ENCODE measurements at regions not wholly inside any gene's neighbourhood (a gene's known extent, or its start where the extent isn't known, plus 50 kb on each side); places are given as distances from the start of the nearest gene placed in this dataset.
A peak's percentile ranks its signal among the peaks of the same experiment; 100 is the strongest.

DNA sequence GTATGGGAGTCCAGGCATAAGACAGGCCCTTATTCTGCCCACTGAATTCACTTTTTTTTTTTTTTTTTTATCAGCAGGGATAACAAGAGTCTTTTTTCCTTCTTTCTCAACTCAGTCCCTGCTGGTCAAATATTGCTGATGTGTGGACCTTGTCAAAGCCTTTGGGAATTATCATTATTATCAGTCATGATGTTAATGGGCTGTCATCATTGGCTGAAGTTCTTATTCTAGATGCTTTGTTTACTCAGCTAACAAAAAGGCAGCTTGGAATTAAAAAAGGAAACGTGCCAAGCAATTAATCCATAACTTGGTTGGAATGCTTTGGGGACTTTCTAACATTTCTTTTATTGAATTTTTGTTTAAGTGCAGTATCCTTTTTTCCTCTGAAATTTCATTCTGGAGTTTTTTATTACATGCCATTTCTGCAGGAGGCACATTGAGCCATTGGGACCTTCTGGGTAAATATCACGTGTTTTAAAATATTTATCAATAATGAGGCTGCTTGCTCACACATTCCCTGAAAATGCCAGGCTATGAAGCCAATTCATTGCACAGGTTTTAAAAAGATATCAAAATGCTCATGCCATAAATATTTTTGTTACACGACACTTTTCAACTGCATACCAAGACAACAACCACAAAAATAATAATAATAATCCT, 246.3 kb downstream of the TXNL1 start:
- no peaks in the 10 kb centered on the region for H3K36me3 ChIP-seq (ENCODE audit: insufficient read depth, low read length)
- no peak overlapping the region for H3K4me3 ChIP-seq (ENCODE audit: low read length in 2 of 2)
- no peaks in the 10 kb centered on the region for H3K27me3 ChIP-seq (ENCODE audit: insufficient read depth, low read length)
- Mint-ChIP-seq H3K9me3 (peaks cover 0 to 2% (median 0%) of the 10 kb centered on the region in 8 donors), H3K27ac (no peak overlapping the region), H3K27me3 (no peaks in the 10 kb centered on the region), H3K36me3 (no peaks in the 10 kb centered on the region), H3K4me1 (no peaks in the 10 kb centered on the region), H3K4me3 (no peak overlapping the region)
- intact Hi-C loops (cut with micrococcal nuclease) = no loop called here
- ChIA-PET CTCF (ENCODE audit: partially characterized antibody) (no interaction called here), POLR2A (ENCODE audit: partially characterized antibody) (no interaction called here)
- no peak for DNase-seq
- H3K9me3 ChIP-seq (ENCODE audit: control insufficient read depth in 1 of 2, low read length in 2 of 2) = no peaks in the 10 kb centered on the region
- no peaks in the 10 kb centered on the region for H3K4me1 ChIP-seq (ENCODE audit: insufficient read depth, low read length)
- H3K27ac ChIP-seq (ENCODE audit: low read depth, low read length) = no peak overlapping the region

DNA sequence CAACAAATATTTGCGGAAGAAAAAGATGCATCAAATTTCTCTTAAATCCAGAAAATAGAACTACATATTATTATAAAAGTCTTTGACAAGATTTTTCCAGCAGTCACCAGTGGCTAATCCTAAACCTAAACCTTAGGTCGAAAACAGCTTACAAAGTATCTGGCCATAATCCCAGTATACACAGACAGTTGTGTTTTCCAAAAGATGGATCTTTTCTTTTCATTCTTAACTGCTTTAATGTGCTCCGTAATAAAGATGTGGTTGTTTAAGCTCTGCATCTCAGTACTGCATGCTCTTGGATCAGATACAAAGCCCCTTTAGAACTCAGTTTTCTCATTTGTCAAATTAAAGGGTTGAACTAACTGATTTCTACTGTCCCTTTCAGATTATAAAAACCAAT, 247.8 kb downstream of the TXNL1 start:
- Histone ChIP-seq H3K4me3 (ENCODE audit: low read length in 2 of 2) (no peak overlapping the region), H3K4me1 (ENCODE audit: insufficient read depth, low read length) (no peaks in the 10 kb centered on the region), H3K9me3 (ENCODE audit: control insufficient read depth in 1 of 2, low read length in 2 of 2) (no peaks in the 10 kb centered on the region), H3K27ac (ENCODE audit: low read depth, low read length) (no peak overlapping the region), H3K36me3 (ENCODE audit: insufficient read depth, low read length) (no peaks in the 10 kb centered on the region), H3K27me3 (ENCODE audit: insufficient read depth, low read length) (no peaks in the 10 kb centered on the region)
- no peak for DNase-seq
- H3K36me3 Mint-ChIP-seq = no peaks in the 10 kb centered on the region
- H3K27me3 Mint-ChIP-seq = no peaks in the 10 kb centered on the region
- intact Hi-C loops (cut with micrococcal nuclease) = no loop called here
- no peaks in the 10 kb centered on the region for H3K4me1 Mint-ChIP-seq
- H3K27ac Mint-ChIP-seq = no peak overlapping the region
- CTCF ChIA-PET (ENCODE audit: partially characterized antibody) = no interaction called here
- POLR2A ChIA-PET (ENCODE audit: partially characterized antibody) = no interaction called here
- H3K4me3 Mint-ChIP-seq = no peak overlapping the region
- H3K9me3 Mint-ChIP-seq = peaks cover 0 to 2% (median 0%) of the 10 kb centered on the region in 8 donors

DNA sequence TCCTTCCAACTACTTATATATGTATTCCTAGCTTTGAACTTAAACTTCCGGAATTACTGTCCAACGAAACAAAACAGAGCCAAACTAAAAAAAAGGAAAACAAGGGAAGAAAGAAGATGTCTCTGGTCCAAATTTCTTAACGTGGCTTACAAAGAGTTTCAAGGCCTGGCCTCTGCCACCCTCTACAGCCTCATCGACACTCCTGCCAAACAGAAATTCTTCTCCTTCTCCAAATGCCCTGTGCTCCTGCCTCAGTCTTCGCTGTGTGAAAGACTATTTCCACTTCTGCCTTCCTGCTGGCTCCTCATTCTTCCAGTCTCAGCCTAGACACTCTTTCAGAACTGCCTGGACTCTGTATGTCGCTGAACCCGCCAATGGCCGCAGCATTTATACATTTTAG, 249.2 kb downstream of the TXNL1 start:
- no peaks in the 10 kb centered on the region for H3K4me1 ChIP-seq (ENCODE audit: insufficient read depth, low read length)
- ChIA-PET CTCF (ENCODE audit: partially characterized antibody) (no interaction called here), POLR2A (ENCODE audit: partially characterized antibody) (no interaction called here)
- Mint-ChIP-seq H3K9me3 (peaks cover 0 to 6% (median 0%) of the 10 kb centered on the region in 8 donors), H3K36me3 (no peaks in the 10 kb centered on the region), H3K4me3 (no peak overlapping the region), H3K27me3 (no peaks in the 10 kb centered on the region), H3K27ac (no peak overlapping the region), H3K4me1 (no peaks in the 10 kb centered on the region)
- H3K27me3 ChIP-seq (ENCODE audit: insufficient read depth, low read length) = no peaks in the 10 kb centered on the region
- no peak for DNase-seq
- no peak overlapping the region for H3K4me3 ChIP-seq (ENCODE audit: low read length in 2 of 2)
- intact Hi-C loops (cut with micrococcal nuclease) = no loop called here
- H3K36me3 ChIP-seq (ENCODE audit: insufficient read depth, low read length) = no peaks in the 10 kb centered on the region
- H3K9me3 ChIP-seq (ENCODE audit: control insufficient read depth in 1 of 2, low read length in 2 of 2) = no peaks in the 10 kb centered on the region
- no peak overlapping the region for H3K27ac ChIP-seq (ENCODE audit: low read depth, low read length)

DNA sequence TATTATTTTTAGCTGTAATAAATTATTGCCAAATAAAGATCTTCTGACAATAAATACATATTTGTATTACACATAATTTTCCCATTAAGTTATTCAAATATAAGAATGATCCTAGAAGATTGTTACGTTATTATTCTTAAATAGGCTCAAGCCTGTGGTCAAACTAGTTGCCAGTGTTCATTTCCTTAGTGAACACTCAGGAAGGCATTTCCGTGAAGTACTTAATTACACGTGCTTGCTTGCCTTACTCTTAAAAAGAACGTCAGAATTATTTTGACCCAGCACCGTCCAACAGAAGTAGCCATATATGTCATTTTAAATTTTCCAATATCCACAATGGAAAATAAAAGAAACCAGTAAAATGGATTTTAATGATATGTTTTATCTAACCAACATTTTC, 249.8 kb downstream of the TXNL1 start:
- Mint-ChIP-seq H3K9me3 (peaks cover 0 to 6% (median under 1%) of the 10 kb centered on the region in 8 donors), H3K4me1 (no peaks in the 10 kb centered on the region), H3K27ac (no peak overlapping the region), H3K36me3 (no peaks in the 10 kb centered on the region), H3K27me3 (no peaks in the 10 kb centered on the region), H3K4me3 (no peak overlapping the region)
- Histone ChIP-seq H3K27me3 (ENCODE audit: insufficient read depth, low read length) (no peaks in the 10 kb centered on the region), H3K9me3 (ENCODE audit: control insufficient read depth in 1 of 2, low read length in 2 of 2) (no peaks in the 10 kb centered on the region), H3K27ac (ENCODE audit: low read depth, low read length) (no peak overlapping the region), H3K4me3 (ENCODE audit: low read length in 2 of 2) (no peak overlapping the region), H3K4me1 (ENCODE audit: insufficient read depth, low read length) (no peaks in the 10 kb centered on the region), H3K36me3 (ENCODE audit: insufficient read depth, low read length) (no peaks in the 10 kb centered on the region)
- intact Hi-C loops (cut with micrococcal nuclease) = no loop called here
- ChIA-PET CTCF (ENCODE audit: partially characterized antibody) (no interaction called here), POLR2A (ENCODE audit: partially characterized antibody) (no interaction called here)
- DNase-seq = no peak

DNA sequence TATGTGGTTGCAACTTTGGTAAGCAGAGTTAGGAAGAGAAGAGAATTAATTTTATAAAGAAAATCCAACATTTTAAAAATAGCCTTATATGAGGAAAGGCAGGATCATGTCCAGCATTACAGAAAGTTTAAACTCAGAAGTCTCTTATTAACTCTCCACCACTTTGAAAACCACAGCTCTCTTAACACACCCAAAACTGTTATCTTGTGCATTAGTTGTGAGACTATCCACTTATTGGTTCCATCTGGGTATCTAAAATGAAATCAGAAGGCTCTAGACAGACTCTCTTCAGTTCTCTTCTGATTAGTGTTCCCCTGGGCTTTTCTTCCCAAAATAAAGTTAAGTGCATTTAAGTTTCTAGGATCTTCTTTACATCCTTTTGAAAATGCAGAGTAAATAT, 251.5 kb downstream of the TXNL1 start:
- Mint-ChIP-seq H3K4me3 (no peak overlapping the region), H3K27ac (no peak overlapping the region), H3K4me1 (no peaks in the 10 kb centered on the region), H3K27me3 (no peaks in the 10 kb centered on the region), H3K9me3 (peaks cover 0 to 6% (median under 1%) of the 10 kb centered on the region in 8 donors), H3K36me3 (no peaks in the 10 kb centered on the region)
- intact Hi-C loops (cut with micrococcal nuclease) = no loop called here
- POLR2A ChIA-PET (ENCODE audit: partially characterized antibody) = no interaction called here
- Histone ChIP-seq H3K4me3 (ENCODE audit: low read length in 2 of 2) (no peak overlapping the region), H3K27ac (ENCODE audit: low read depth, low read length) (no peak overlapping the region), H3K36me3 (ENCODE audit: insufficient read depth, low read length) (no peaks in the 10 kb centered on the region), H3K4me1 (ENCODE audit: insufficient read depth, low read length) (no peaks in the 10 kb centered on the region), H3K9me3 (ENCODE audit: control insufficient read depth in 1 of 2, low read length in 2 of 2) (no peaks in the 10 kb centered on the region), H3K27me3 (ENCODE audit: insufficient read depth, low read length) (no peaks in the 10 kb centered on the region)
- CTCF ChIA-PET (ENCODE audit: partially characterized antibody) = no interaction called here
- no peak for DNase-seq

DNA sequence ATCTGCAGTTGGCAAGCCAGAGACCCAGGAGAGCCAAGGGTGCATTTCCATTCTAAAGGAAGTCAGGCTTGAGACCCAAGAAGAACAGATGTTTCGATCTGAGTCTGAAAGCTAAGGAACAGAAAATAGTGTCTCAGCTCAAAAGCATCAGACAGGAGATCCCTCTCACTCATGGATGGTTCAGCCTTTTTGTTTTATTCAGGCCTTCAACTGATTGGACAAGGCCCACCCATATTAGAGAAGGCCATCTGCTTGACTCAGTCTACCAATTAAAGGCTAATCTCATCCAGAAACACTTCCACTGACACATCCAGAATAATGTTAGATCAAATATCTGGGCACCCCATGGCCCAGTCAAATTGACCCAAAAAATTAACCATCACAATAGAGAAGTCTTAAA, 255.0 kb downstream of the TXNL1 start:
- POLR2A ChIA-PET (ENCODE audit: partially characterized antibody) = no interaction called here
- intact Hi-C loops (cut with micrococcal nuclease) = no loop called here
- no peaks in the 10 kb centered on the region for H3K27me3 Mint-ChIP-seq
- no peak overlapping the region for H3K27ac Mint-ChIP-seq
- CTCF ChIA-PET (ENCODE audit: partially characterized antibody) = no interaction called here
- DNase-seq = no peak
- Histone ChIP-seq H3K4me3 (ENCODE audit: low read length in 2 of 2) (no peak overlapping the region), H3K27me3 (ENCODE audit: insufficient read depth, low read length) (no peaks in the 10 kb centered on the region), H3K36me3 (ENCODE audit: insufficient read depth, low read length) (no peaks in the 10 kb centered on the region), H3K27ac (ENCODE audit: low read depth, low read length) (no peak overlapping the region), H3K4me1 (ENCODE audit: insufficient read depth, low read length) (no peaks in the 10 kb centered on the region), H3K9me3 (ENCODE audit: control insufficient read depth in 1 of 2, low read length in 2 of 2) (no peaks in the 10 kb centered on the region)
- peaks cover 0 to 2% (median under 1%) of the 10 kb centered on the region in 4 donors for H3K4me1 Mint-ChIP-seq
- H3K9me3 Mint-ChIP-seq = peaks cover 0 to 9% (median under 1%) of the 10 kb centered on the region in 8 donors
- no peak overlapping the region for H3K4me3 Mint-ChIP-seq
- no peaks in the 10 kb centered on the region for H3K36me3 Mint-ChIP-seq

DNA sequence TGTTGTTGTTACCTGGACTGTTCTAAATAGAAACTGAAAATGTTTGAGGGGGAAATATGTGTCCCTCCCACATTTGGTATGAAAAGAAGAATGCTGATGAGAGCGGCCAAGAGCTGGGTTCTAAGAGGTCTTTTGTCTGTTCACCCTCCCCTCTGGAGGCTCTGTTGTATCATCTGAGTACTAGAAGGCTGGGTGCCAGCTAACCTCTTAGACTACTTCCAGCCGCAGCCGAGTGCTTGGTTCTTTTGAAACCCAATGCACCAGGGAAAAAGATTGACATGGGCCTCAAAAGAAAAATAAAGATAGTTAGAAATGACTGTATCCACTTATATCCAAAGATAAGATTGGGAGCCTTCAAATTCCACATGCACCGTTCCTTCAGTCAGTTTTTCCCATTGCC, 255.9 kb downstream of the TXNL1 start:
- no peaks in the 10 kb centered on the region for H3K27me3 Mint-ChIP-seq
- H3K9me3 ChIP-seq (ENCODE audit: control insufficient read depth in 1 of 2, low read length in 2 of 2) = no peaks in the 10 kb centered on the region
- no peaks in the 10 kb centered on the region for H3K4me1 ChIP-seq (ENCODE audit: insufficient read depth, low read length)
- H3K9me3 Mint-ChIP-seq = peaks cover 0 to 9% (median under 1%) of the 10 kb centered on the region in 8 donors
- no peak overlapping the region for H3K4me3 ChIP-seq (ENCODE audit: low read length in 2 of 2)
- DNase-seq = no peak
- no peak overlapping the region for H3K4me3 Mint-ChIP-seq
- peaks cover 0 to 2% (median under 1%) of the 10 kb centered on the region in 4 donors for H3K4me1 Mint-ChIP-seq
- intact Hi-C loops (cut with micrococcal nuclease) = no loop called here
- H3K36me3 Mint-ChIP-seq = no peaks in the 10 kb centered on the region
- H3K27ac ChIP-seq (ENCODE audit: low read depth, low read length) = no peak overlapping the region
- H3K27me3 ChIP-seq (ENCODE audit: insufficient read depth, low read length) = no peaks in the 10 kb centered on the region
- no peak overlapping the region for H3K27ac Mint-ChIP-seq
- ChIA-PET CTCF (ENCODE audit: partially characterized antibody) (no interaction called here), POLR2A (ENCODE audit: partially characterized antibody) (no interaction called here)
- H3K36me3 ChIP-seq (ENCODE audit: insufficient read depth, low read length) = no peaks in the 10 kb centered on the region

DNA sequence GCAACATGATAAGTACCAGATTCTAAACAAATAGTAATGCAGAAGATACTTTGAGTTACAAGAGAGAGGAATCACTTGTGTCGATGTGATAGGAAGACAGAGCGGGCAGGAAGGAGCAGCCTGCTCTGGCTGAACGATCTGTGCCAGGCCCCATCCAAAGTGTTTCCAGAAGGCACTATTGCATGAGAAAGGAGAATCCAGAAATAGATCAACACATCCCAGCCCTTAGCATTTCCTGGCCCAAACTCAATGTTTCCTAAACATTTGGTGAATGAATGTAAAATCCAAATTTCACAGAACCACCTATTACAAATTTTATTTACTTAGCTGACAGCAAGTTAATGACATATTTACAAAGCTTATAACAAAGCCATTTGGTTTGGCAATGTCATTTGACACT, 257.2 kb downstream of the TXNL1 start:
- intact Hi-C loops (cut with micrococcal nuclease) = no loop called here
- Mint-ChIP-seq H3K4me3 (no peak overlapping the region), H3K27me3 (no peaks in the 10 kb centered on the region), H3K9me3 (peaks cover 0 to 9% (median 2%) of the 10 kb centered on the region in 8 donors), H3K36me3 (no peaks in the 10 kb centered on the region), H3K4me1 (peaks cover 0 to 2% (median under 1%) of the 10 kb centered on the region in 4 donors), H3K27ac (no peak overlapping the region)
- POLR2A ChIA-PET (ENCODE audit: partially characterized antibody) = no interaction called here
- DNase-seq = no peak
- Histone ChIP-seq H3K4me1 (ENCODE audit: insufficient read depth, low read length) (no peaks in the 10 kb centered on the region), H3K27me3 (ENCODE audit: insufficient read depth, low read length) (no peaks in the 10 kb centered on the region), H3K9me3 (ENCODE audit: control insufficient read depth in 1 of 2, low read length in 2 of 2) (no peaks in the 10 kb centered on the region), H3K36me3 (ENCODE audit: insufficient read depth, low read length) (no peaks in the 10 kb centered on the region), H3K4me3 (ENCODE audit: low read length in 2 of 2) (peak overlapping the region in 1 of 2 donors; percentile 25), H3K27ac (ENCODE audit: low read depth, low read length) (no peak overlapping the region)
- CTCF ChIA-PET (ENCODE audit: partially characterized antibody) = no interaction called here
